Tibial nerve (tissue), 4 donors: ENCODE measurements at regions not wholly inside any gene's neighbourhood (a gene's known extent, or its start where the extent isn't known, plus 50 kb on each side); places are given as distances from the start of the nearest gene placed in this dataset.

ENCODE experiments used
- EP300 ChIP-seq, 2 donors: sonication (generic); formaldehyde crosslinking; IDR thresholded peaks; one replicate each; pipeline ENCODE4 v1.6.1; 2017; ENCODE audit warnings: antibody characterized with exemption in 2 of 2, mild to moderate bottlenecking in 1 of 2
- POLR2A ChIP-seq, 2 donors: fragments of 450-650 bp; IDR thresholded peaks; one replicate each; pipeline ENCODE4 v1.6.1; 2017; ENCODE audit warnings: antibody characterized with exemption in 2 of 2, mild to moderate bottlenecking in 2 of 2, moderate library complexity in 2 of 2
- TF ChIP-seq, protein P1 (sequence below), 5 experiments: fragments of 200-600 bp in 3 of 5; fragments of 450-650 bp in 2 of 5; sonication (generic) in 3 of 5; IDR thresholded peaks; one replicate each; pipeline ENCODE4 v1.5.1; 2016 to 2019; ENCODE audit warnings: antibody characterized with exemption in 5 of 5, mild to moderate bottlenecking in 3 of 5, moderate library complexity in 2 of 5

DNA sequence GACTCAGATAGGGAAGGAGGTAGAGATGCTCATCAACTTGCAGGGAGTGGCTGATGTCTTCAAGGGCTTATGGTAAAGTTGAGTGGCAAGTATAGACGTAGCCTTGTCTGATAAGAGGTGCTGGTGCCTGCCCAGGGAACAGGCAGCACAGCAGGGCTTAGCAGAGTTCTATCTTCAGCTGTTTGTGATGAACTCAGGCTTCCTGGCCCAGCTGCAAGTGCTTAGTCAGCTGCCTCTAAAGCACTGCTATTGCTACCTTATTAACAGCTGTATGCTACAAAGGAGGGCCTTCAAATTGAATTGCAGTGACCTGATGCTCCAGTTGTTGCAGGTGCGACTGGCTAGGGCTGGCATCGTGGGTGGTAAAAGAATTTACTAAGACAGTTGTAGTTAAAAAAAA lies 82.1 kb downstream of the TSN start:
- TF ChIP-seq, protein P1, sequence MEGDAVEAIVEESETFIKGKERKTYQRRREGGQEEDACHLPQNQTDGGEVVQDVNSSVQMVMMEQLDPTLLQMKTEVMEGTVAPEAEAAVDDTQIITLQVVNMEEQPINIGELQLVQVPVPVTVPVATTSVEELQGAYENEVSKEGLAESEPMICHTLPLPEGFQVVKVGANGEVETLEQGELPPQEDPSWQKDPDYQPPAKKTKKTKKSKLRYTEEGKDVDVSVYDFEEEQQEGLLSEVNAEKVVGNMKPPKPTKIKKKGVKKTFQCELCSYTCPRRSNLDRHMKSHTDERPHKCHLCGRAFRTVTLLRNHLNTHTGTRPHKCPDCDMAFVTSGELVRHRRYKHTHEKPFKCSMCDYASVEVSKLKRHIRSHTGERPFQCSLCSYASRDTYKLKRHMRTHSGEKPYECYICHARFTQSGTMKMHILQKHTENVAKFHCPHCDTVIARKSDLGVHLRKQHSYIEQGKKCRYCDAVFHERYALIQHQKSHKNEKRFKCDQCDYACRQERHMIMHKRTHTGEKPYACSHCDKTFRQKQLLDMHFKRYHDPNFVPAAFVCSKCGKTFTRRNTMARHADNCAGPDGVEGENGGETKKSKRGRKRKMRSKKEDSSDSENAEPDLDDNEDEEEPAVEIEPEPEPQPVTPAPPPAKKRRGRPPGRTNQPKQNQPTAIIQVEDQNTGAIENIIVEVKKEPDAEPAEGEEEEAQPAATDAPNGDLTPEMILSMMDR (IDR thresholded peaks at IDR 0.05) = no peak
- TF ChIP-seq POLR2A (IDR thresholded peaks at IDR 0.05) (no peak), EP300 (IDR thresholded peaks at IDR 0.05) (no peak)
